GM21786 (cell line): ENCODE measurements at regions not wholly inside any gene's neighbourhood (a gene's known extent, or its start where the extent isn't known, plus 50 kb on each side); places are given as distances from the start of the nearest gene placed in this dataset.
"Not testable (repeated sequence)": the region's sequence is repeated elsewhere in the genome, so short reads cannot be mapped to it uniquely, and the experiment has no call there.

Experiments used
- ATAC-seq: cut with Tn5 transposase; IDR thresholded peaks from one replicate; pipeline ENCODE4 v1.9.1; 2021; ENCODE audit not compliant: unreplicated experiment

DNA sequence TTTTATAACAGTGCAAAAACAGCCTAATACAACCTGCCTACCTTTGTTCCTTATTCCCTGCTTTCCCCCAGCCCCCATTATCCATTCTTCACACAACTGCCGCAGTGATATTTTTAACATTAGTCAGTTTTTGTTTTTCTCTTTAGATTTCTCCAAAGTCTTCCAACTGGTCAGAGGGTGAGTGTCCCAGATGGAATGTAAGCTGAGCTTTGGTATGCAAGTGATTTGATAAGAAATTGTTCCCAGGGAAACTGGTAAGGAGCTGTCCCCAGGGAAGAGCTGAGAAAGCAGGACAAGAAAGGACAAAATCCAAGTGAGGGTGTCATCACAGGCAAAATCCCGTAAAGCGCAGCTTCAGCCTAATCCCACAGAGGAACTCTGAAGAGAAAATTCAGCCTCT, 475.5 kb upstream of the ADGRL3 start:
- no peak for ATAC-seq

DNA sequence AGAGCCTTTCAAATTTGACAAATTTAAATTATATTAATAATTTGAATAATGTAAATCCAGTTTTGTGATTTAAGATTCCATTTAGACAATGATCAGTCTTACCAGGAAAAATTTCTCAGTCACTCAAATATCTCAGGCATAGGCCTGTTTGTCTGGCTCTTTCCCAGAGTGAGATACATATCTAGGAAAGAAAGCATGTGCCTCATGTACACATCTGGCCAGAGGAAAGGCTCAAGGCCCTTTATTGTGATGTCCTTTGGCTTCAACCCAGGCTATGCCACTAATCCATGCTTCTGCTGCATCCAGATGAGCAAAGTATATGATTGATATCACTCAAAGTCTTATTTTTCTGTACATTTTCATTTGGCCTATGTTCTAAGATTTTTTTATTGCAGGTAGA, 473.3 kb upstream of the ADGRL3 start:
- ATAC-seq, result no peak

DNA sequence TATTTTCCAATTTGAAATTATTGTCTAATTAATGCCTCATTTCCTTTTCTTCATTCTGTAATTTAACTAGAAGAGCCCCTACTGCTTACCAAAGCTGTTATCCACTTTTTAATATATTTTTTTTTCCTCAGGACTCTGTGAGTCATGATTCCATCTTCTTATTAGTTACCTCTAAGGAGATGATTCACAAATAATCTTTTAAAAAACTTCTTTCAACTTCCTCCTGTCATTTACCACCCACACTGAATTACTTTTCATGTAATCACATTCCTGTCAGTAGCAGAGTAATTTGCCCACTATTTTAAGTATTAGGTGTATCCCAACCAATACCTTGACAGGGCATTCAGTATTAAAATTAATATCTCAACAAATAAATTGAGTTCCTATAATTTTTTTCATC, 470.9 kb upstream of the ADGRL3 start:
- ATAC-seq, result no peak

DNA sequence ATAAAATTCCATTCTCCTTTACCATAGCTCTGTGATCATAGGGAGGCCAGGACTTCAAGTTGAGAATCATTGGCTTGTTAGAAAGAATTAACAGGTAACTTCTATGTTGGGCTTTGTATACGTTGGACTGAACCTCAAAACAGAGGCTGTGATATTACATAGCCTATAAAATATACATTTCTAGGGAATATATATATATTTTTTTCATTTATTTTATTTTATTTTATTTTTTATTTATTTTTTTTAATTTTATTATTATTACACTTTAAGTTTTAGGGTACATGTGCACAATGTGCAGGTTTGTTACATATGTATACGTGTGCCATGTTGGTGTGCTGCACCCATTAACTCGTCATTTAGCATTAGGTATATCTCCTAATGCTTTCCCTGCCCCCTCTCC, 470.4 kb upstream of the ADGRL3 start:
- not testable (repeated sequence) for ATAC-seq

DNA sequence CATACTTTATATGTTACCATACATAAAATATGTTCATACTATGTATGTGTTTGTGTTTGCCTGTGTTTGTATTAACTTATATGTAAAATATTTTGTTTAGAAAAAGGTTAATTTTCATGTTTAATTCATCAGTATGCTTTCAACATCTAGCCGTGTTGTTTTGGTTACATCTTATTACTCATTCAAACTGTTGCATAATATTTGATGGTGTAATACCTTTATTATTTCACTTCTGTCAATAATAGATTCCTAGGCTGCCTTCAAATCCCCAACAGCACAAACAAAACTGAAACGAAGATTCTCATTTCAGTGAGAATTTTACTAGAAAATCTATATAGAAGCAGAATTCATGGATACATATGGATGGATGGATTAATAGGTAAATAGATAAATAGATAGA, 462.3 kb upstream of the ADGRL3 start:
- no peak for ATAC-seq

DNA sequence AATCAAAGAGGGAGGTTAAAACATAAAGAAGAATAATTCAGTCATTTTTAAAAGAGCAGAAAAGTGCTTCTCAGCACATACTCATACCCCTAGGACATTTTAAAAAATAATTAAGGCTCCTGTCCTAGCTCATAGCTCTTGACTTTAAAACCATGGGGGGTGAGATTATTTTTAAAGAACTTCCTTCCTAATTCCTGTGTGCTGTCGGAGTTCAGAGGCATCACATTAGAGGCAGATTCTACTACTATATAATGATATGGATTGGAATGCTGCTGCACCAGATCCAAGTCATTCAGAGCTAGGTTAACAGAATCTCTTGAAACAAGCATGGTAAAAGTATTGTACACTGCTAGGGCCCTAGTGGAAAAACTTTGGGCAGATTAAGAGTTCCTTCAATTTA, 456.5 kb upstream of the ADGRL3 start:
- no peak for ATAC-seq

DNA sequence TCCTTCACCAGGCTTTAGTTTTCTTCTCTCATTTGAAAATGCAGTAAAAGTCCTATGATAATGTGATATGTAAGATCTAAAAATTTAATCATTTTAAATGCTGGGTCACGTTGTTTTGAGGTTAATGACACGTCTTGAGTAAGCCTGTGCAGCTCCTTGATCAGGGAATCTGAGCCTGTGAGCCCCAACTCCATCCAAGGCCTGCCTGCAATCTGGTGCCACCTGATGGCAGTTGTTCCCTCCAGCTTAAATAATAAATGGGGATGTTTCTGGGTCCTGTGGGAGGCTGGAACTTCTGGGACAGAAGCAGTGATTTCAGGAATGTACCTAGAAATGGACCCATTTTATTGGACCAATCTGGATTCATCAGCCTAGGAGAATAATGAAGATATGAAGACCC, 455.4 kb upstream of the ADGRL3 start:
- no peak for ATAC-seq

DNA sequence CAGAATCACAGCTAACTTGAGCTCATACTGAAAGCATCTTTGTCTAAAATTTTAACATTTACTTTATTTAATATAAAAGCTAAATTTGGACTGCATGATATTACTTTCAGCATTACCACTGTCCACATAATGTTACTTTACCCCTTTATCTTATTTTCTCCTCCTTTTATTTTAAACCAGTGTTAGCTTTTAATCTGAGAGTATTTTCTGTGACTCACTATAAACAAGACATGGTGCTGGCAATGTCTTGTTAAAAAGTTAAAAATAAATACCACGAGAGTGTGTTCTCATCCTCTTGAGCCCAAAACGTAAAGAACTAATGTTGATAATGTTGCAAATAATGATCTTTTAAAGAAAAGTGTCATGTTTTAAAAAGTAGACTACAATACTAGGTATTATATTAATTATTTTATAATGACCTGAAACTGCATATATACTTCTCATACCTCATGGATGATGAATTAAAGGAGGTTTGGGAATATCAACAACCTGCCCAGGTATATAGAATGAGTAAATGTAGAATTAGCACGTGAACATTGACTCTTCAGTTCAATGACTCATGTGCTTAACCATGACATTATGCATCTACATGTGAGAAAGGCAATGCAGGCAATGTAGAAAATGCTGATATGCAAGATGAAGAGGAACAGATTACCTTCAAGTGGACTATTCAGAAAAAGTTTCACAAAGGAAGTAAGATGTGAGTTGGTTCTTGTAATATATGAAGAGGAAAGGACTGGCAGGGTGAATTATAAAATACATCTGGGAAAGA, 454.1 kb upstream of the ADGRL3 start:
- ATAC-seq, result no peak

DNA sequence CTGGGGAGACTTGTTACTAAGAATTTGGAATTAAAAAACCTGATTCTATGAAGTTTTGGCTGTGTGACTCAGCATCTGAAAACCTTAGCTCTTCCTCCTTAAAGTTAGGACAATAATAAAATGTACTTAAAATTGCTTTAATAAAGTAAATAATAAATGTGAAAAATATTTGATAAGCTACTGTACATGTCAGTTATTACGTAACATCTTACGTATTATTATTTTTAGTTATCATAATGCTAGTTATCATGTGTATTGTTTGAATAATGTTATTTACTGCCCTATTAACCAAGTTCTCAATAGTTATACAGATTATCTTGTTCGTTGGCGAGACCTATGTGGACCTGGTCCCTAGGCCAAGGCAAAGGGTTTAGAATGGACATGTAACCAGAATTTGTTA, 449.2 kb upstream of the ADGRL3 start:
- no peak for ATAC-seq

DNA sequence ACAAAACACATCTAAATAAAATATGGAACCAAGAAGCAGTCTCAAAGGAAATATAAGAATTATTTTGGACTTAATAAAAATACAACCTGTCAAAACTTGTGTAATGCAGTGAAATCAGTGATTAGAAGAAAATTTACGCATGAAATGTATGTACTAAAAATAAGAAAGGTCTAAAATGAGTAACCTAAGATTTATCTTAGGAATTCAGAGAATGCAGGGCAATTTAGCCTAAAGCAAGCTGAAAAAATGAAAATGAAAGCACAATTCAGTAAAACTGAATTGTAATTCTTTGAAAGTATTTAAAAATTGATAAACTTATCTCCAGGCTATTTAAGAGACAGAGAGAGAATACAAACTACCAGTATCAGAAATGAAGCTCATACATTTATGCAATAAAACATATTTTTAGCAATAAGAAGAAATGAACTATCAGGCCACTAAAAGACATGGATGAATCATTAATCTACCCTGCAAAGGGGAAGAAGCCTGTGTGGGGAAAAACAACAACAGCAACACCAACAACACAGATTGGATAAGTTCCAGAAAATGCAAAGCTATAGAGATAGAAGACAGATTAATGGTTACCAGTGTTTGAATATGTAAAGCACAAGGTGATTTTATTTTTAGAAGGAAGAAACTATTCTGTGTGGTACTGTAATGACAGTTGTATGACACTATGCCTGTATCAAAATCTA, 442.0 kb upstream of the ADGRL3 start:
- ATAC-seq, result no peak

DNA sequence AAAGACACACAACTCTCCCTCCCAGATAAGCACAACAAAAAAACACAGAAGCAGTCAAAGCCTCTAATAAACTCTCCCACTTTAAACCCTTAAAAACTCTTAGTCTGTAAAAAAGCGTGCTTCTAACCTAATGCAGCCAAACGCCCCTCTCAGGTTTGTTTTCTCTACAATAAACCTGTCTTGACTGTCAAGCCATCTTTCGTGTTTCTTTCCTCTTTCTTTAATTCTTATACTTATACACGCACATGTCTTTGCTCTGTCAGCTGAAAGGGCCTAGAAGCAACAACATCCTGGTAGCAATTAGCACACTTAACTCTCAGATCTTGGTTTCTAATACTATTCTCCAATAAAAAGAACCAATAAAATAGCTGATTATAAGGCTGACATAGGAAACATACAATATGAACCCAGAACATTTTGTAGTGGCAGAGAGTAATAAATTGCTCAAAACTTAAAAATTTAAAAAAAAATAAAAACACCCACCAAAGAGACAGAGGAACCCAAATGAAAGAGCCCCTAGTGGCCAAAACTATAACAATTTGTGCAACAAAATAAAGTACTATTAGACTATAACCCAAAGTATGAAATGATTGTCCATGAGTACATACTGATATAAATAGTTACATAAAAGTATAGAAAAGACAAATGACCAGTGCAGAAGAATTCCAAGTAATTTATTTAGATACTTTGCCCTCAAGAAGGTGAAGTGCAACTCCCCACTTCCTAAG, 440.4 kb upstream of the ADGRL3 start:
- no peak for ATAC-seq

DNA sequence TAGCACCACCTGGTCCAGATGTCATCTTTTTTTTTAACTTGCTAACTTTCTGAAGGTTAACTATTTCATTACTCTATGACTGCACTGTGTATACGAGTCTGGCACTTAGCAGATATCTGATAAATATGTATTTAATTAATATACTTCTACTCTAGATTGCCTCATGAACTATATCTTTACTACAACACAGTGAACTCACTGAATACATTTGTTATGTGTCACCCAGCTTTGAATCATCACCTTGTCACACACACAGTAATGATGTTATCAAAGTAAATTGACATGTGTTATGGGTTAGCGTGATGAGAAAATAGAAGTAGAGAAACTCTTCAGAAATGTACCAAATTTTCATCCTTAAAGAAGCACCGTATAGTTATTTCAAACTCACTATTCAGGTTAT, 419.3 kb upstream of the ADGRL3 start:
- no peak for ATAC-seq

DNA sequence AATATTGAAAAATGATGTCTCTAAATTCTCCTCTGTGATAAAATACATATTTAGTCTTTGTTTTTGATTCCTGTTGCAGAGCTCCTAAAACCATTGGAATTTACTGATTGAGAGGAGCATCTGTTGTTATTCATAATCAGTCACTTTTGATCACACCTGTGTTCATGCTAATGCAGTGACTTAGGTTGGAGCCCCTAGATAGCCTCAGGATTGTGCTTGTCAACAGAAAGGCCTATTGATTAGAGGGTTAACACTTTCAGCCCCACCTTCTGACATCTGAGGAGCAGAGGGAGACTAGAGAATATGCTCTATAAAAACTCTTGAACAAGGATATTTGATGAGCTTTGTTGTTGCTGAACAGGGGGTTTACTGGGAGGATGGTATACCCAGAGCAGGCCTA, 409.5 kb upstream of the ADGRL3 start:
- no peak for ATAC-seq

DNA sequence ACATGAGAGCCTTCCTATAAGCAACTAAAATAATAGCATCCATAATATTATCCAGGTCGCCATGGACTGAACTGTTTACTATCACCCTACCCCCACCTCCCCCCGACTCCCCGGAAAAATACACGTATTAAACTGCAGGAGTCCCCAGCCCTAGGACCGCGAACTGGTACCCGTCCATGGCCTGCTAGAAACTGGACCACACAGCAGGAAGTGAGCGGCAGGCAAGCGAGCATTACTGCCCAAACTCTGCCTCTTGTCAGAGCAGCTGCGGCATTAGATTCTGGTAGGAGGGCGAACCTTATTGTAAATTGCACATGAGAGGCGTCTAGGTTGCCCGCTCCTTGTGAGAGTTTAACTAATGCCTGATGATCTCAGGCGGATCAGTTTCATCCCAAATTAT, 405.8 kb upstream of the ADGRL3 start:
- ATAC-seq, result no peak

DNA sequence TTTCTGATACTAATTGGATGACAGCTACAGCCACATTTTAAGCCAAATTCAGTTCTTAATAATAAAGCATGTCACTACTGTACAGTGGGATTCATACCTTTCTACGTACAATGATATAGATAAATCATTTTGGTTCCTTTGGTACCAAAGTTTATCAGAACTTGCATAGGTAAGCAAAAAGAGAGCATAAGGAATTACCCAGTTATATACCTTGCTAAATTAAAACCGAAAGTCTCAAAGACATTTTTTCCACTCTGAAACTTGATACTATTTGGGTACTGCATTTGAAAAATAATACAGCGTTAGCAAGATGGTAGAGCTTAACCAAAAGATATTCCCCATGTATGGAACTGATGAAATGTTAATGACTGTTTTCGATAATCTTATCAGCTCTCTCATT, 400.9 kb upstream of the ADGRL3 start:
- ATAC-seq, result no peak

DNA sequence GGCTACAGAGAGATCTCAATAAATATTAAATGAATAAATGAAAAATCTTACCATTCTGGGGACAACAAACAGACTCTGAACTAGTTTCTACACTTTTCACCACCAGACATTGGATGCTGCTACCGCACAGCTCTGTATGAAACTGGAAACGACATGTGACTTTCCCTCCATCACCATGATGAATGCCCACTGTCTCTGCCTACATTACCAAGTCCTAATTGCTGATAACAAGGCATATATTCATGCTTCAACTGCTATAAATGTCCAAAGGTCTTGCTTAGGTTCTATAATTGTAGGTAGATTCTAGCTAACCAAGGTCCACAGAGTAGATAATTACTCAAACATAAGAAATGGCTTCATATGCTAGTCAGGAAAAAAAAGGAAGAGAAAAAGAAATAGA, 399.4 kb upstream of the ADGRL3 start:
- ATAC-seq, result no peak

DNA sequence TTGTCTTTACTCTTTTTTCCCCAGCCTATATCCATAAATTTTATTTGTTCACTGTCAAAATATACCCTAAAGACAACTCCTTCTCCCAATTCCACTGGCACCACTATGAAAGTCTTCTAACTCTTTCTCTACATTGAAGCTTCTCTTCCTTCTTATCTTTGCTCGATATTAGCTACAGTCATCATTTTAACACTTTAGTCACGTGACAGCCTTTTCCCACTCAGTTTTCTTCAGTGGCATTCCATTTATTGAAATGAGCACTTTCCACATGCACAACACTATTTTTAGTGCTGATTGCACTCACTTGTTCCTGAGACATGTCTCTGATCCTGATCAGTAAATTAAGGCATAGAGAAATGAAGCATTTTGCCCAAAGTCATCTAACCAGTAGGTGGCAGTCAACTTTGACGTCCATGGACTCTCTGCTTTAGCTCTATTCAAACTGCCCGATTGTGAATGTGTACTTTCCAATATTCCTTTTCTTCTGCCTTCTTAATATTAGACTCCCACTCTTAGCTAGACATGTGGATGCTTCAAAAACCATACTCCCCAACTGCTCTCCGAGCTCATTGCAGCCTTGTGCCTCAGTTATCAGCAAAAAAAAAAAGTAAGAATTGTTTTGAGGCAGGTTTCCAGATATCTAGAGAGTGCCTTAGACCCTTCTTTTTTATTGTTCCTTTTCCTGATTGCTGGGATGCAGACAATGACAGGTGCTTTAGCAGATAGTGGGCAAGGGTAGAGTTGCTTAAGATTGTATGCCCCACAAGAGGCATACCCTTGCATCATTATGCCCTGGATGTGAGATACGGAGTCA, 394.4 kb upstream of the ADGRL3 start:
- peak; percentile 82 for ATAC-seq

DNA sequence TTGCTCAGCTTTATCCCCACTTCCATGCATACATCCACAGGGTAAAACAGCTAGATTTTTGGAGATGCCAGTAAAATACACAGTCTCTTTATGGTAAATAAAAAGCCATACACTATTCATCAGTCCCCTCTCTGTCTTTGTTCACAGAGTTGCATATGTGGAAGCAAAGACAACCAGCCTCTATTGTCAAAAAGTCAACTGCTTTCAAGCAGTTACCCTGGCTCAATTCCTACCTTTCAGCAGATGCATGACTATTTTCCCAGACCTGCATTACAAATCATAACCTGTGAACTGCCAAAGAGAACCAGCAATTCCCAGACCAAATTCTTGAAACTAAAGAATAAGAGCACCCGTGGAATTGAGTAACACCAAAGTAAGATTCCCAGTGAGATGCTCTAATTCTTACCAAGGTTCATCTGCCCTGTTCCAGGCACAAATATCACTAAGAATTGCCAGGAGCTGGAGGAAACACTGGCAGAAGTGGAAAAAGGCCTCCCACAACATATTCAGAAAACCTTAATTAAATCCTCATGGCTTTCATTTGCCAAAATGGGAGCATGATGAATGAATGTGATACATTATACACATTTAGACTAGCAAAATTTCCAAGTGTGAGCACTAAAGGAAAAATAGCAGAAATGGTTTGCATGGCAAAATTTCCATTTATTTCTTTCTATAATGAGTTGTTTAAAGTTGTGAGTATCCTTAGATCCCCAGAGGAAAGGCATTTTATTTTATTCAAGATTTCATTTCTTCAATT, 391.2 kb upstream of the ADGRL3 start:
- ATAC-seq, result no peak

DNA sequence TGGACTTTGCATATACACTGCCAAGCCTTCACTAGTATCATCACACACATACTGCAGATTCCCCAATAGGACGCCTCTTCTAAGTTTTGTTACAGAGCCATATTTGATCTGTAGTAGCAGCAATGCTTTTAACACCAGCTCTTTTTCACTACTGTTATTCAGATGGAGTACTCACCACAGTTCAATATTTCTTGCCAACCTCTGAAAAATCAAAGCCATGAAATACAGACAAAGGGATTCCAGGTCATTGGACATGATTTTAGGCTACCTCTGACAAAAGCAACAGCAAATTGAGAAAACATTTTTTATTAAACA, 390.7 kb upstream of the ADGRL3 start:
- no peak for ATAC-seq

DNA sequence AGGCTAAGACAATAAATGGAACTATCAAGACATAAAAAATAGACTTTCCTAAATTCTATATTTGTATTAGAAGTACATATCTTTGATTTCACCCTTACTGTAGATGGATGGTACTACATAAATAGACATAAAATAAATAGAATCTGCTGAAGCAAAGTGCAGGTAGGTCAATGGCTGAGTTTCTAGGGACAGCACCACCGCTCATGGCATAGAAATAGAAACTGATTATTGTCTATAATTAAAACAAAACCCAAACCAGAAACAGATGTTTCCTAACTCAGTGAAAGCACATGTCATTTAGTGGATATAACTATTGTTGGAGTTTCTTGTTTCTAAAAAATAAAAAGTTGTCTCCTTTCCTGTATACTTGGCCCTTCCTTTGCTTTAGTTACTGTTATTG, 387.3 kb upstream of the ADGRL3 start:
- no peak for ATAC-seq

DNA sequence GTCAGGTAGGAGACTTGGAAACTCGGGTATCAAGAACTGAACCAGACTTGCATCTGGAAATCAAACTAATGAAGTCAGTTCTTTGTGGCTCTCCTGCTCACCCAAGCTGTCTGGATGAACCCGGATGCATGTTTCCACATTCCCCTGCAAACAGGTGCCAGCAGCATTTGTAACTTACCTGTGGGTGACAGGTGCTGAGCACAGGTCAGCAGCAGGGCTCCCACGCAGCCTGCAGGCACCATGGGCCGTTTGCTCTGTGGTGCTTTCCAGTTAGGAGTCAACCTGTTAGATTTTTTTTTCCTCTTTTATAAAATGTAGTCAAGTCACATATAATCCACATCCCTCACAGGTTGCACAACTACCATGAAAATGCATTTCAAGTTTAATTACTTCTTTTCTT, 385.6 kb upstream of the ADGRL3 start:
- no peak for ATAC-seq
